ENCODE measurements at regions not wholly inside any gene's neighbourhood (a gene's known extent, or its start where the extent isn't known, plus 50 kb on each side); places are given as distances from the start of the nearest gene placed in this dataset.

DNA sequence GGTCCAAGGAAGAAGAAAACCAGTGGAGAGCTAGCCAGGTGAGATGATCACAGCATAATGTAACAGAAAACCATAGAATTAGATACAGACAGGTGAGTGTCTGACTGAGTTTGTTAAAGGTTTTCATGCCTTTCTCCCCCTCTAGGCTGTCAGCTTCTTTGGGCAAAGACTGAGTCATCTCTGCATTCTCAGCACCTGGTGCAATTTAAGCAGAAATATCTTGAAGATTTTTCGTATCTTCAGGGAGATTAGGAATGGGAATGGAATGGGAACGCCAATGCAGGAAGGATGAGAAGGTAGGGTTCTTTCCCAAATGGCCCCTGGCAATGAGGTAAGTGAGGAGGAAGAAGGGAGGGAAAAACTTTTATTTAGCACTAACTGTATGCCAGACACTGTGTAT lies 122.0 kb upstream of the SLC7A14 start:
- TF ChIP-seq POLR2AphosphoS5 (IDR thresholded peaks at IDR 0.05; ENCODE audit: borderline replicate concordance, low read depth, low read length) (no peak), EZH2 (IDR thresholded peaks at IDR 0.05) (no peak), FOXP2 (optimal IDR thresholded peaks at IDR 0.05; ENCODE audit: control extremely low read depth, extremely low read length, insufficient read depth) (no peak)
